DMS153 (cell line): ENCODE measurements at regions not wholly inside any gene's neighbourhood (a gene's known extent, or its start where the extent isn't known, plus 50 kb on each side); places are given as distances from the start of the nearest gene placed in this dataset.
"Not testable (repeated sequence)": the region's sequence is repeated elsewhere in the genome, so short reads cannot be mapped to it uniquely, and the experiment has no call there.

ENCODE experiments used
- DNase-seq: peaks from one replicate; lab custom pipeline; 2025; lab: John Stamatoyannopoulos, UW

DNA sequence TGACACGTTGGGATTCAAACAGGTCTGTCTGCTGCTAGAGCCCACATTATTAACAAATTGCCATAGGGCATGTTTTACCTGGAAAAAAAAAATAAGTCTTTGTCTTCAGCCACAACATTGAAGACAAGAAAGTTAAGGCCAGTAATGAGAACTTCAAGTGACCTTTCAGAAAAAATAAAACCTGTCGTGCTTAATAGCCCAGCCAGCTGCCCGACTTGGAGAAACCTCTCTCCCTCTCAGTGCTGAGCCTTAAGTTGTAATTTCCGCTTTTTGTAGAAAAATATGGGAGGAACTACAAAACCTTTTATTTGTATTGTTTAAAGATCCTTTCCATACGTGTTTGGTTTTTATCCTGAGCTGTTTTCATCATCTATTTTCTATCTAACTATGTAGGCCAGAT, 454.3 kb upstream of the SLITRK6 start:
- DNase-seq: not testable (repeated sequence)

DNA sequence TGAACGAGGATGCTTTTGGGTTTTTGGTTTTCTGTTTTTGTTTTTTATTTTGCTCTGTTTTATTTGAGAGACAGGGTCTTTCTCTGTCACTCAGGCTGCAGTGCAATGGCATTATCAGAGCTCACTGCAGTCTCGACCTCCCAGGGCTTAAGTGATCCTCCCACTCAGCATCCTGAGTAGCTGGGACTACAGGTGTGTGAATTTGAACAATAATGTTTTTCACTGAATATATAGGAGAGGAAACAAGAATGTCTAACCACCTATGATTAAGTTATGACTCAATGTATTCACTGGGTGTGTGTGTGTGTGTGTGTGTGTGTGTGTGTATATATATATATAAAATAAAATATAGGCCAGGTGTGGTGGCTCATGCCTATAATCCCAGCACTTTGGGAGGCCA, 456.6 kb upstream of the SLITRK6 start:
- DNase-seq: not testable (repeated sequence)

DNA sequence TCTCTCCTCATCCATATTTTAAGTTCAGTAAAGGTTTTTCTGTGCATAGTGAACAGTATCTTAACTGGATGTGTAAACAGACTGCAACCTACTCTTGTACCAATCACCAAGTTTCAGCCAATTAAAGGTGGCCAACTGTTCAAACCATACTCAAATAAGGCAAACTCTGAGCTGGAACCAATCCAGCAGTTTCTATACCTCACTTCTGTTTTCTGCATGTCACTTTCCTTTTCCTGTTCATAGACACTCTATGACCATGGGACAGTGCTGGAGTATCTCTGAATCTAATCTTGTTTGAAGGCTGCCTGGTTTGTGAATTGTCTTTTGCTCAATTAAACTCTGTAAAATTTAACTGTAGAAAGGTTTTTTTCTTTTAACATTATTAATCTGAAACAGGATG, 470.3 kb upstream of the SLITRK6 start:
- no peak for DNase-seq

DNA sequence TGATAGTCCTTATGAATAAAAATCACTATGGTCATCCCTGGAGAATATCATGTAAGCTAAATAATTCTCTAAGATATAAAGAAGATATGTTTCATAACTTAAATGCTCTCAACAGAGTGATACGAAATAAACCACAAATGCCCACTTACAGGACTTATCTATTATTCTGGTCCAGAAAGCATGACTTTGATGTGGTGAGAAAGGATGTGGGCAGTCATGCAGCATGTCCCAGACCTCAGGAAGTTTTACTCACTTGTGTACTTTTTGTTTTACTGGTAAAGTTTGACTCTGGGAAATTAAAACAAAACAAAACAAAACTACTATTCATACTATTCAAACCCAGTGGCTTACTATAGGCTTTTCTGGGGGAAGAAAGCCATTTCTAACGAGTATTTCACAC, 483.2 kb upstream of the SLITRK6 start:
- DNase-seq: no peak

DNA sequence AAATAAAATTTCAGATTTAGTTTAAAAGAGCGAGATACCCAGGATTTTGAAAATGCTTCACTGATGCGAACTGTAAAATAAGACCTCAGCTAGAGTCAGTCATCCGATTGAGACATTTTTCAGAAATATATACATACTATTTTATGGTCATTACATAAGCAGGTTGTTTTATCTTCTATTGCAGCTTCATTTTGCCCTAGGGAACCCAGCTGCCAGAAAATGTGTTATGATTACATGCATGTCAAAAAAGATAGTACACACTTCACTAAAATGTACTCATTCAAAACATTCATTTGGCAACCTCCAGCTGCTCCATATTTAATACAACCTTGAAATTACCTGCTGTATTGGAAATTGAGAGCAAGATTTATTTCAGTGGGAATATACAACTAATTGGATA, 483.8 kb upstream of the SLITRK6 start:
- DNase-seq: no peak

DNA sequence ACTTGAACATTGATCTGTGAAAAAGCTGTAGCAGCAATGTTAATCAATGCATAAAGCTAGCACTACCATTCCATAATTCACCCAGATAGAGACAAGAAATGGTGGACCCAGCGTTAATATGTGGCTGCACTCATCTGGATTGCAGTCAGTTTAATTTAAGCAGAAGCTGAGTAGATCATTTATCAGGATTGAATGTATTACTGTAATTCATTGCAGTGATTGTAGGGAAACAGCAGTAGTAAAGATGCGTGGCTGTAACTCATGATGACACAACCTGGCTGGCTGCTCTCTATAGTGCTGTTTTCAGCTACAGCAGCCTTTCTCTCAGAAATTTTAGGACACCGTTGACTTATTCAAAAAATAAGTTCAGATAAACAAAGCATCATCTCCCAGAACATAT, 499.5 kb upstream of the SLITRK6 start:
- DNase-seq: no peak

DNA sequence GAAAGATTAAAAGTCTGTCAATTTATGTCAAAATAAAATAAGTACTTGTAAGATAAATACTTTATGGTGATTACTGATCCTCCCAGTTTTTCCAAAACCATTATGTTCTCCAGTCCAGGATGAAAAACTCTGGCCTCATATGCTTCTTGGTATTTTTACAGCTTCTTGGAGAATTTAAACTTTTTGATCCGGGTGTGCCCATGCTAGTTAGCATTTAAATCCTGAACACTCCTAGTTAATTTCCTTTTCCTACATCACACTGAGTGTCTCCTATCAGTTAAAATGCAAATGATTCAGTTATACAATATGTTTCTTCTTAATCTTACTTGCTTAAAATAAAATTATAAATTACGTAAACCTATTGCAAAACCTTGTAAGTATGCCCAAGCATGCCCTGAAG, 499.9 kb upstream of the SLITRK6 start:
- no peak for DNase-seq

DNA sequence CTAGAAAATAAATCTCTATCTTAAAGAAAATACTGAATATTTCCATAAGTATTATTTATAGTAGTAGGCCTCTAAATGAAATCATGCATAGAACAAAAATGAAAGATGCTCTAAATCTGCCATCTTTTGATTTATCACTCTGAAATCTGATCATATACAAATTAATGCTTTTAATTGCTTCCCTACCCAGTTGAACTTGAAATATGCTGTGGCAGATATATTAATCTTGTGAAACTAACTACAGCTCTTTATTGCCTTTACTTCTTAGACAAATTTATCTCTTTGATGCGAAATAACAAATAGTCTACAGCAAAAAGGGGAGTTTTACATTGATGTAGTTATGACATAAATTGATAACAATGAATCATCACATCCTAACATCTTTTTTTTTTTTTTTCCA, 510.7 kb upstream of the SLITRK6 start:
- no peak for DNase-seq

DNA sequence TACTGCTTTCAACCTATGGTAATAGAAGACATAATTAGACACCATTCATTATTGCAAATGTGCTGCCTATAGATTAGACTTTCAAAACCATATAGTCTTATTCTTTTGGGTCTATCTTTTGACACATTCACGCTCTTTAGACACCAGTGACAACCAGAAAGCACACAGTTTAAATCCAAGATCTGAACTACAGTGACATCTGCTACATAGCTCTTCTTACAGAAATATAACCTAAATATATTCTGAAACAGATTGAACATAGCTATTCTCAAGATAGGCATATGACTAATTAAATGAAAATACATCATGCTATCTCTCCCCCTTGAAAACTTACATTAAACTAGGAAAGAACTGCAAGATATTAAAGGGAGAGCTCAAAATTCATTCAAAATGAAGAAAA, 514.2 kb upstream of the SLITRK6 start:
- DNase-seq: no peak

DNA sequence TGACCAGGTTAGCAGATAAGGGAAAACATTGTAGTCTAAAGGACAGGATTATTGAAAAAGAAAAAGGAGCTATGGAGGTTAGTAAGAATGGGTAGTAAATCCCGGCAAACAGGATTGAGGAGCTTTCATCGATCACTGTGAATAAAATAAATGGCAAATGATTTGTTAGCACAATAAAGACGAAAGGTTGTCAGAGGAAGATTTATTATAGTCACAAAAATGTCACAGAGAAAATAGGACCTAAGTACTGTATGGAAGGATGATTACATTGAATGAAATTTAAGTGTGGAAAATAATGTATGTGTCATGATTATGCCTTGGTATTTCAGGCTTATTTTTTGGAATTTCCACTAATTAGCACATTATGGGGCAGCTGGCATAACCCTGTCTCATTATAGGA, 519.2 kb upstream of the SLITRK6 start:
- no peak for DNase-seq

DNA sequence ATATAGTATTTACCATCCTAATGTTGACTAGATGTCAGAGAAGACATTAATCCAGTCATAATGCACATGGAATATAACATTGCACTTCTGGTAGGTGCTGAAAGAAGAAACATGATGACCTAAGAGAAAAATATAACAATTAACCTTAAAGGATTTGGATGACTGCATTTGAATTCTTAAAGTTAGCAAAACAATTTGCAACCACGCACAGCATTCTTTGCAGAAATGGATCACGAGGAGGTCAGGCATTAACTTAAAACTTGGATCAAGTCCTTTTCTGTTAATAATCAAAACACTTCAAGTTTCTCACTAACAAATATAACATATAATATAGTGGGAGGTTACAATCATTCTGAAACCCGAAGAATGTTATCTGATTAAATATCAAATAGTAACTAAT, 525.0 kb upstream of the SLITRK6 start:
- no peak for DNase-seq

DNA sequence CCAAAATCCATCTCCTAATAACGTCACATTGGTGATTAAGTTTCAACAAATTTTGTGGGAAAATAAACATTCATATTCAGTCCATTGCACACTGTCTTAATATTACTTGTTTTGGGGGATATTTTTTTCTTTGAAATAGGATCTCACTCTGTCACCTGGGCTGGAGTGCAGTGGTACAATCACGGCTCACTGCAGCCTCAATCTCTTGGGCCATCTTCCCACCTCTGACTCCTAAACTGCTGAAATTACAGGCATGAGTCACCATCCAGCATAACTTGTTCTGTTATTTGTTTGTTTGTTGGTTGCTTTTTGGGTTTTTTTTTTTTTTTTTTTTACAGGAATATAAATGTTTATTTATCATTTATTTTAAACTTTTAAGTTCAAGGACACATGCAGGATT, 556.1 kb upstream of the SLITRK6 start:
- no peak for DNase-seq

DNA sequence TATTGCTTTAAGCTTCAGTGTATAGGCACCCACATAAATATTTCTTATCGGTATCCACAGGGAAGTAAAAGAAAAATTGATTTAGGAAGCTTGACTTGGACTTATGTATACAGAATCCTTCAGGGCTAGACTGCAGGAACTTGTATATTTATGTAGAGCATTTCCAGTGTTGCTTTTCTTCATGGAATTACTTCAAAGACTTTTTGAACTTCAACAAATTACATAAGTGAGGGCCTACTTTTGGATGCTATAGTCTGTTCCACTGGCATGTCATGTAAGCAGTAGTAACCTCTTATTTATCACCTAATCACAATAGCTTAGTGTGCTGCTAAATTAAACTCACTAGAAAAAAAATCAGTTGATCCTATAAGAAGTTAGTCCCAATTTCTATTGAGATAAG, 557.9 kb upstream of the SLITRK6 start:
- DNase-seq: no peak

DNA sequence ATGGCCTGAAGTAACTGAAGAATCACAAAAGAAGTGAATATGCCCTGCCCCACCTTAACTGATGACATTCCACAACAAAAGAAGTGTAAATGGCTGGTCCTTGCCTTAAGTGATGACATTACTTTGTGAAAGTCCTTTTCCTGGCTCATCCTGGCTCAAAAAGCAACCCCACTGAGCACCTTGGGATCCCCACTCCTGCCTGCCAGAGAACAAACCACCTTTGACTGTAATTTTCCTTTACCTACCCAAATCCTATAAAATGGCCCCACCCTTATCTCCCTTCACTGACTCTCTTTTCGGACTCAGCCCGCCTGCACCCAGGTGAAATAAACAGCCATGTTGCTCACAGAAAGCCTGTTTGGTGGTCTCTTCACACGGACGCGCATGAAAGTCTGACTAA, 564.5 kb upstream of the SLITRK6 start:
- DNase-seq: not testable (repeated sequence)

DNA sequence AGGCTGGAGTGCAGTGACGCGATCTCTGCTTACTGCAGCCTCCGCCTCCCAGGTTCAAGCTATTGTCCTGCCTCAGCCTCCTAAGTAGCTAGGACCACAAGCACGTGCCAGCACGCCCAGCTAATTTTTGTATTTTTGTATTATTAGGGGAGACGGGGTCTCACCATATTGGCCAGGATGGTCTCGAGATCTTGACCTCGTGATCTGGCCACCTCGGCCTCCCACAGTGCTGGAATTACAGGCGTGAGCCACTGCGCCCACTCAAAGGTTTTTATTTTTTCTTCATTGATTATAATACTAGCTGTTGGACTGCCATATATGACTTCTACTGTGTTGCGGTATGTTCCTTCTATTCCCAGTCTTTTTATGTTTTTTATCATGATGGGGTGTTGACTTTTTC, 569.7 kb upstream of the SLITRK6 start:
- no peak for DNase-seq

DNA sequence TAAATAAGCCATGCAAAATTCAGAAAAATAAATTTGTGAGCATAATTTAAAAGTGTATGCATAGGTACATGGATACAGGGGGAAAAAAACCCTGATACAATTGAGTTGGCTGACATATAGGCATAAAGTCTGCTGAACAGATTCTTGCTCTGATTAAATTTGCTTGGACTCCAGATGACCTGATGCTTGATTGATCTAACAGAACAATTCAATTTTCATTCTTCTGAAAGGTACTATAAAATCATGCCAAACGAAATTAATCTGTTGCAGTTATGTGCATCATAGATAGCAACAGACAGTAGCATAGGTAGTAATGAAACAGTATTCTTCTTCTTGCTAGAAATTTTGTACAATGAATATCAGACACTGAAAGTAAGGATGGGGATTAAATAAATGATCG, 578.2 kb upstream of the SLITRK6 start:
- DNase-seq: no peak

DNA sequence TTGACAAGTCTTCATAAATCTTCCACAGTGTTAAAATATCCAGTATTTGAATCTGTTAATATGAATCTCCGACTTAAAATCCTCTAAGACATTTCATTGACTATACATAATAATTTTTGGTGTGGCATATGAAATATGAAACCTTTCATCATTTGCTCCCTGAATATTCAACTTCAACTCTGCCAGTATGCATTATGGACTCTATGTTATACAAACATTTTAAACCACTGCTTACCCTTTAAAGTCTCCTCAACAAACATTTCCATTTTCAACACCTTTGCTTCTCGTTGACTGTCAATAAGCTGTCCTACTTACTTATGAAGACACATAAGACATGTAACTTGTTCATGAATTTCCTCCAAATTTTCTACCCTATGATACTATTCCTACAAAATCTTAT, 579.4 kb upstream of the SLITRK6 start:
- no peak for DNase-seq

DNA sequence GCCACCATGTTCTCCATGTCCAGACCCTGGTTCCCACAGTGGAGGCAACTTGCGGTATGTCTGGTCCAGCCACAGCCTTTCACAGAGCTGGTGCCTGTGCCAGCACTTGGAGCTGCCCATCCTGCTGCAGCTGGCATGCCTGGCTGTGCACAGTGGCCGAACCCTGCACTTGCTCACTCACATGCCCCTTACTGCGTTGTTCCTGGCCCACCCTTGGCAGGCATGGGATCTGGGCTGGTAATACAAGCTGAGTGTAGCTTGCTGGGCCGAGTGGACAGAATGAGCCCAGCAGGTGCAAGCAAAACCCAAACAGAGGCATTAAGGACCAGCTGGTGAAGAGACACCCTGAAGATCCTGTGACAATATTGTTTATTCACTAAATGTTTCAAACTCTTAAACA, 583.9 kb upstream of the SLITRK6 start:
- DNase-seq: peak; percentile 59

DNA sequence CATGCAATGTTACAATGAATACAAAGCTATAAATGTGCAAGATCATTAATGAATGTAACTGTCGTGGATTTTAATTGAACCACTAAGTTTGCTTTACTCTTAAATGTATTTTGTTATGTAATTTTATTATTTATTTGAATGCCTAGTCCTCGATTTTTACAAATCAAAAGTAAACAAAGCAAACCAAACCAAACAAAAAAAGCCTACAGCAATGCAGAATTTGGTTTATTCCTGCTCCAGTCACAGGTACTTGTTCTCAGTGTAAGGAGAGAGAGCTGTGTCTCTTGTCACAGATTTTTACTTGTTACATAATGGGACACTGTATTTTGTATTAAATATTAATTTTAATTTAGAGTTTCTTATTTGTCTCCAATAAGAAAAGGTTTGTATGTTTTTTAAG, 584.3 kb upstream of the SLITRK6 start:
- DNase-seq: peak; percentile 59

DNA sequence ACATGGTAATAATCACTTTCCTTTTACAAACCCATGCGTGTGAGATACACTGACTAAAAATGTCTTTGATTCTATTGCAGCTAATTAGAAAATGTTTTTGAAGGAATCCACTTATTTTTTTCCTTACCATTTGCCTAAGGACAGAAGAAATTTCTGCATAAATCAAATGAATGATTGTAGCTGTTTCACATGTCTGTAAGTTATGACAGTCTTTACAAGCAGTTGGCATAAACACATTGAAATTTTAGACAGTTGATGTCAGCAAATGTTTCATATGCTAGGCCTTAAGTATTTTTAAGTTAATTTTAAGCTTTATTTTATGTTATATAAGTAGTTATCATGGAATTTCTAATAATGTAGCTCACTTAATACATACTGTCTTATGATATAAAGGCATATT, 598.4 kb upstream of the SLITRK6 start:
- DNase-seq: no peak

DNA sequence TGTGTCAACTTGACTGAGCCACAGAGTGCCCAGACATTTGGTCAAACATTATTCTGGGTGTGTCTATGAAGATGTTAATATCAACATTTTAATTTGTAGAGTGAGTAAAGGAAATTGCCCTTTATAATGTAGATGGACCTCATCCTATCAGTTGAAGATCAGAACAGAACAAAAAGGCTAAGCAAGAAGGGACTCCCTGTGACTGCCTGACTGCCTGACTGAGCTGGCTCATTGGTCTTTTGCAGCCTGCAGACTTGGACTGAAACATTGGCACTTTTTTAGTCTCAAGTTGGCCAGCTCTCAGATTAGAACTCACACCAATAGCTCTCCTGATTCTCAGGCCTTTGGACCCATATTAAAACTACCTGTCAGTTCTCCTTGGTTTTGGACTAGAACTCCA, 600.4 kb upstream of the SLITRK6 start:
- DNase-seq: no peak

DNA sequence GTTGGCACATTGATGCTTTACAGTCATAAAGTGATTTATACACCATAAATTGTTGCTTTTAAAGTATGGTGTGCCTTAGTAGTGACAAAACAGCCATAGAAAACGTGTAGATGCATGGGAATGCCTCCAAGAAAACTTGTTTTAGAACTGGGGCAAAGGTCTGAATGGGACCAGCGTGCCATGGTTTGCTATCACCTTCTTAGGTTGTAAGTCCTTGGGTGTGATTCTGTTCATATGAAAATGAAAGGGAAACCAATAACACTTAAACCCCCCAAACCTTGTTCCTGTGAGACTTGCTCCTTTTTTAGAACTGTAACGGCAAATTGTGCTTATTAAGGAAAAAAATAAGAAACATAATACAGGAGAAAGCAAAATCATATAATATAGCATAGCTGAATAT, 603.3 kb upstream of the SLITRK6 start:
- no peak for DNase-seq

DNA sequence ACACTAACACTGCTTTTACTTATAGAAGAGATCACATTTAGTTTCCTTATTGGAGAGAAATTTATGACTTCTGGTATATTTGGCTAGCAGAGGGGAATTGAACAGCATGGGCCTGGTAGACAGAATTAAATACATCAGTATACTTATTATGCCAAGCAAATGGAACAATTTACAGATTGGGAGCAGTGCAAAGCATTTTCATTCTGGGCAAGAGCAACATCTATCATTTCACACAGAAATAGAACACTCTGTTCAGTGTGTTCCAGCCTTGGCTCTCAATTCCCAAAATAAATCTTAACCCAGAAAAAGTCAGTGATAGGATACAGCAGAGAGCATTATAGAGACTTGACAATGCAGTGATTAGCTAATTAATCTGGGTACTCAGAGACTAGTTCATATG, 604.0 kb upstream of the SLITRK6 start:
- no peak for DNase-seq

DNA sequence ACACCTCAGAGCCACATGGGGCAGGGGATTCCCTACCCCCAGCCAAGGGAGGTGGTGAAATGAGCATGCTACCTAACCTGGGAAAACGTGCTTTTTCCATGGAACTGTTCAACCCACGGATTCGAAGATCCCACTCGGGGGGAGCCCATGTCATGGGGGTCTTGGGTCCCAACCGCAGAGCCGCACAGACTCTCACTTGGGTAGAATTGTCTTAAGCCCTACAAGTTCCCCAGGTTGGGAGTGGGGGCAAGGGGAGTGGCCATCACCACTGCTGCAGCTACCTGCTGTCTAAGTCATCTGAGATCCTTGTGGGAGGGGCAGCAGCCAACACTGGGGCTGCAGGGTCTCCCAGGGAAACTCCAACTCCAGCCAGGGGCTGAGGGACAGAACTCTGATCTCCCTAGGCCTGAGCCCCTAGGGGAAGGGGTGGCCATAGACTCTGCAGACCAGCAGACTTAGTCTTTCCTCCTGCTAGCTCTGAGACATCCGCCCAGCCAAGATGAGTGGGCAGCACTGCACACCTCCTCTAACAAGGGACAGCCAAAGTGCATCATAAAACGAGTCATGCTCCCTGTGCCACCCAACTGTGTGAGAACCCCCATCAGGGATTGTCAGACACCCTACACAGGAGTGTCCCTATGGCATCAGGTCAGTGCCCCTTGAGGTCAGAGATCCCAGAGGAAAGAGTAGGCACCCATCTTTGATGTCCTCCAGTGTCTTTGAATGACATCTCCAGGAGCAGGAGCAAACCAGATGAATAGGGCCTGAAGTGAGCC, 610.4 kb upstream of the SLITRK6 start:
- DNase-seq: no peak
